ENCODE measurements at regions not wholly inside any gene's neighbourhood (a gene's known extent, or its start where the extent isn't known, plus 50 kb on each side); places are given as distances from the start of the nearest gene placed in this dataset.

- DNase-seq (ENCODE audit: low spot score), result no peak
These were observed 474.6 kb upstream of the RAG2 start for GRCh38 chr11:37072538-37073055.

GRCh38 chr11:37050311-37050710 lies 452.3 kb upstream of the RAG2 start:
- DNase-seq (ENCODE audit: low spot score), result no peak

- no peak for DNase-seq (ENCODE audit: low spot score)
These were observed 442.9 kb upstream of the RAG2 start for GRCh38 chr11:37040921-37041320.

- no peak for DNase-seq (ENCODE audit: low spot score)
These were observed 440.9 kb upstream of the RAG2 start for GRCh38 chr11:37038911-37039310.

- no peak for DNase-seq (ENCODE audit: low spot score)
These were observed 428.7 kb upstream of the RAG2 start for GRCh38 chr11:37026741-37027140.

- no peak for DNase-seq (ENCODE audit: low spot score)
These were observed 428.3 kb upstream of the RAG2 start for GRCh38 chr11:37026326-37026725.

- DNase-seq (ENCODE audit: low spot score), result no peak
These were observed 408.5 kb upstream of the RAG2 start for GRCh38 chr11:37006563-37006962.

GRCh38 chr11:37002831-37003230 lies 404.8 kb upstream of the RAG2 start:
- DNase-seq (ENCODE audit: low spot score), result no peak

GRCh38 chr11:36997656-36998055 lies 399.6 kb upstream of the RAG2 start:
- DNase-seq (ENCODE audit: low spot score), result no peak

- no peak for DNase-seq (ENCODE audit: low spot score)
These were observed 398.8 kb upstream of the RAG2 start for GRCh38 chr11:36996795-36997194.

GRCh38 chr11:36994208-36994607 lies 396.2 kb upstream of the RAG2 start:
- no peak for DNase-seq (ENCODE audit: low spot score)

- no peak for DNase-seq (ENCODE audit: low spot score)
These were observed 390.5 kb upstream of the RAG2 start for GRCh38 chr11:36988556-36988955.

GRCh38 chr11:36985562-36985961 lies 387.5 kb upstream of the RAG2 start:
- DNase-seq (ENCODE audit: low spot score), result no peak

- DNase-seq (ENCODE audit: low spot score), result no peak
These were observed 378.7 kb upstream of the RAG2 start for GRCh38 chr11:36976741-36977140.

- no peak for DNase-seq (ENCODE audit: low spot score)
These were observed 376.7 kb upstream of the RAG2 start for GRCh38 chr11:36974771-36975170.

GRCh38 chr11:36953976-36954375 lies 355.9 kb upstream of the RAG2 start:
- no peak for DNase-seq (ENCODE audit: low spot score)

GRCh38 chr11:36948460-36949127 lies 350.6 kb upstream of the RAG2 start:
- DNase-seq (ENCODE audit: low spot score), result no peak

- no peak for DNase-seq (ENCODE audit: low spot score)
These were observed 347.3 kb upstream of the RAG2 start for GRCh38 chr11:36945384-36945783.

GRCh38 chr11:36933481-36933880 lies 335.4 kb upstream of the RAG2 start:
- DNase-seq (ENCODE audit: low spot score), result no peak

GRCh38 chr11:36931139-36931538 lies 333.1 kb upstream of the RAG2 start:
- no peak for DNase-seq (ENCODE audit: low spot score)

- no peak for DNase-seq (ENCODE audit: low spot score)
These were observed 332.2 kb upstream of the RAG2 start for GRCh38 chr11:36930256-36930655.

- no peak for DNase-seq (ENCODE audit: low spot score)
These were observed 331.4 kb upstream of the RAG2 start for GRCh38 chr11:36929401-36929800.

GRCh38 chr11:36928621-36929020 lies 330.6 kb upstream of the RAG2 start:
- no peak for DNase-seq (ENCODE audit: low spot score)

- no peak for DNase-seq (ENCODE audit: low spot score)
These were observed 301.8 kb upstream of the RAG2 start for GRCh38 chr11:36899800-36900199.

Measured in CD4-positive, alpha-beta T cell treated with Interleukin-2 at 100 ng/mL for 4 hours (primary cell).